Muscle of leg (tissue), 3 donors: ENCODE measurements at regions not wholly inside any gene's neighbourhood (a gene's known extent, or its start where the extent isn't known, plus 50 kb on each side); places are given as distances from the start of the nearest gene placed in this dataset.

Experiments used
- DNase-seq: peaks from one replicate; pipeline ENCODE4 v3.0.0; 2013
- H3K27ac ChIP-seq: one replicate; pipeline ENCODE4 v1.5.1; 2013; ENCODE audit warnings: mild to moderate bottlenecking, low read length, control low read depth
- H3K27me3 ChIP-seq: one replicate; pipeline ENCODE4 v1.6.1; 2013; ENCODE audit warnings: low read length; ENCODE audit not compliant: control insufficient read depth, insufficient read depth
- H3K36me3 ChIP-seq: one replicate; pipeline ENCODE4 v1.6.1; 2013; ENCODE audit warnings: low read length; ENCODE audit not compliant: control insufficient read depth, insufficient read depth
- H3K4me1 ChIP-seq: one replicate; pipeline ENCODE4 v1.6.1; 2013; ENCODE audit warnings: low read length; ENCODE audit not compliant: control insufficient read depth, insufficient read depth
- H3K4me3 ChIP-seq: one replicate; pipeline ENCODE4 v1.5.1; 2013; ENCODE audit warnings: low read length, control low read depth
- H3K9me3 ChIP-seq: replicated peaks from 2 replicates; pipeline ENCODE4 v1.6.1; 2013; ENCODE audit warnings: low read depth, low read length; ENCODE audit not compliant: control insufficient read depth
- WGBS: methylation state at CpG from one replicate; pipeline ENCODE4 v1.1.5; 2013; ENCODE audit warnings: missing lambda C conversion rate; ENCODE audit not compliant: insufficient coverage; 5-methylcytosine and 5-hydroxymethylcytosine counted together

- H3K27me3 ChIP-seq = no peaks in the 10 kb centered on the region
- no peak overlapping the region for H3K27ac ChIP-seq
- WGBS = 85% methylated on average over 2 of the region's 4 CpGs
- H3K4me3 ChIP-seq = no peak overlapping the region
- no peaks in the 10 kb centered on the region for H3K4me1 ChIP-seq
- no peak for DNase-seq
- peaks cover 2% of the 10 kb centered on the region for H3K9me3 ChIP-seq
- H3K36me3 ChIP-seq = no peaks in the 10 kb centered on the region
Observed at GRCh38 chr4:11719879-11720278, 291.2 kb upstream of the HS3ST1 start.

- H3K9me3 ChIP-seq = peaks cover 4% of the 10 kb centered on the region
- H3K4me1 ChIP-seq = no peaks in the 10 kb centered on the region
- H3K4me3 ChIP-seq = no peak overlapping the region
- no peaks in the 10 kb centered on the region for H3K36me3 ChIP-seq
- H3K27ac ChIP-seq = no peak overlapping the region
- DNase-seq = no peak
- no CpG with 5 or more reads among the region's 3 CpGs for WGBS
- no peaks in the 10 kb centered on the region for H3K27me3 ChIP-seq
Observed at GRCh38 chr4:11715753-11716521, 287.2 kb upstream of the HS3ST1 start.

- WGBS = 0% methylated on average over 1 of the region's 3 CpGs
- H3K27ac ChIP-seq = no peak overlapping the region
Observed at GRCh38 chr4:11710453-11711093, 281.9 kb upstream of the HS3ST1 start.

GRCh38 chr4:11704186-11704830 lies 275.6 kb upstream of the HS3ST1 start:
- Histone ChIP-seq H3K4me1 (no peaks in the 10 kb centered on the region), H3K9me3 (no peaks in the 10 kb centered on the region), H3K36me3 (no peaks in the 10 kb centered on the region), H3K27ac (no peak overlapping the region), H3K27me3 (no peaks in the 10 kb centered on the region), H3K4me3 (no peak overlapping the region)
- DNase-seq = no peak
- WGBS = 75% methylated on average over 1 of the region's 1 CpG

More at GRCh38 chr4:11710453-11711093, 281.9 kb upstream of the HS3ST1 start:
- Histone ChIP-seq H3K4me3 (no peak overlapping the region), H3K36me3 (no peaks in the 10 kb centered on the region), H3K9me3 (peaks cover 4% of the 10 kb centered on the region), H3K4me1 (no peaks in the 10 kb centered on the region), H3K27me3 (no peaks in the 10 kb centered on the region)
- peak; percentile 32 for DNase-seq

GRCh38 chr4:11702886-11703557 lies 274.3 kb upstream of the HS3ST1 start:
- H3K9me3 ChIP-seq = no peaks in the 10 kb centered on the region
- no CpG with 5 or more reads among the region's 3 CpGs for WGBS
- H3K4me3 ChIP-seq = no peak overlapping the region
- no peak overlapping the region for H3K27ac ChIP-seq
- no peak for DNase-seq
- no peaks in the 10 kb centered on the region for H3K4me1 ChIP-seq
- no peaks in the 10 kb centered on the region for H3K27me3 ChIP-seq
- no peaks in the 10 kb centered on the region for H3K36me3 ChIP-seq

- Histone ChIP-seq H3K36me3 (no peaks in the 10 kb centered on the region), H3K27ac (no peak overlapping the region), H3K4me3 (no peak overlapping the region), H3K27me3 (no peaks in the 10 kb centered on the region), H3K4me1 (no peaks in the 10 kb centered on the region), H3K9me3 (no peaks in the 10 kb centered on the region)
- no peak for DNase-seq
- WGBS = 87% methylated on average over 4 of the region's 14 CpGs
Observed at GRCh38 chr4:11701966-11702725, 273.5 kb upstream of the HS3ST1 start.

- no CpG with 5 or more reads among the region's 3 CpGs for WGBS
Observed at GRCh38 chr4:11700751-11701226, 272.1 kb upstream of the HS3ST1 start.

GRCh38 chr4:11698846-11699590 lies 270.3 kb upstream of the HS3ST1 start:
- Histone ChIP-seq H3K4me3 (no peak overlapping the region), H3K9me3 (no peaks in the 10 kb centered on the region), H3K4me1 (no peaks in the 10 kb centered on the region), H3K27ac (no peak overlapping the region), H3K36me3 (no peaks in the 10 kb centered on the region), H3K27me3 (no peaks in the 10 kb centered on the region)
- no CpG with 5 or more reads among the region's 5 CpGs for WGBS
- no peak for DNase-seq

More at GRCh38 chr4:11700751-11701226, 272.1 kb upstream of the HS3ST1 start:
- no peaks in the 10 kb centered on the region for H3K4me1 ChIP-seq
- no peaks in the 10 kb centered on the region for H3K9me3 ChIP-seq
- no peak for DNase-seq
- H3K27ac ChIP-seq = no peak overlapping the region
- H3K27me3 ChIP-seq = no peaks in the 10 kb centered on the region
- no peaks in the 10 kb centered on the region for H3K36me3 ChIP-seq
- no peak overlapping the region for H3K4me3 ChIP-seq

- no peak for DNase-seq
- Histone ChIP-seq H3K27ac (no peak overlapping the region), H3K4me1 (no peaks in the 10 kb centered on the region), H3K4me3 (no peak overlapping the region), H3K9me3 (peaks cover 2% of the 10 kb centered on the region), H3K36me3 (no peaks in the 10 kb centered on the region), H3K27me3 (no peaks in the 10 kb centered on the region)
- no CpG with 5 or more reads among the region's 2 CpGs for WGBS
Observed at GRCh38 chr4:11698033-11698432, 269.3 kb upstream of the HS3ST1 start.
